GM12878 (cell line): ENCODE measurements at regions not wholly inside any gene's neighbourhood (a gene's known extent, or its start where the extent isn't known, plus 50 kb on each side); places are given as distances from the start of the nearest gene placed in this dataset.

Source experiments
- ATAC-seq: fragments of 200-7000 bp; cut with Tn5 transposase; 3 replicates; pipeline ENCODE4 v1.9.1; 2020; ENCODE audit warnings: mild to moderate bottlenecking, moderate library complexity
- BruUV-seq: library from RNA; stranded (reverse); fragments of 400-500 nt; replicated peaks from 2 replicates; lab custom pipeline; 2021; lab: Mats Ljungman, UMichigan
- CTCF ChIA-PET: fragments of 300-600 bp; sonication (Branson Sonifier 250); formaldehyde crosslinking; extraction: SDS; loops from one replicate; lab custom pipeline; 2021; ENCODE audit warnings: inconsistent platforms; lab: Yijun Ruan, JAX
- POLR2A ChIA-PET: fragments of 350-600 bp; formaldehyde crosslinking; extraction: SDS; loops from one replicate; lab custom pipeline; 2021; ENCODE audit warnings: inconsistent platforms; lab: Charles Lee
- RAD21 ChIA-PET: fragments of 300-600 bp; sonication (Branson Sonifier 250); formaldehyde crosslinking; loops from one replicate; lab custom pipeline; 2023; ENCODE audit warnings: antibody characterized with exemption; ENCODE audit not compliant: unreplicated experiment; lab: Charles Lee
- SMC1A ChIA-PET: fragments of 300-600 bp; sonication (Branson Sonifier 250); formaldehyde crosslinking; loops from one replicate; lab custom pipeline; 2023; ENCODE audit not compliant: unreplicated experiment, uncharacterized antibody; lab: Charles Lee
- DNase-seq: peaks from one replicate; pipeline ENCODE4 v3.0.0-alpha.2; 2011; ENCODE audit warnings: low read depth, low spot score
- FAIRE-seq: peaks from 3 replicates; lab custom pipeline; 2011; peaks lifted over from hg19 to GRCh38; lab: Jason Lieb, UNC
- H2AFZ ChIP-seq: 2 replicates; pipeline ENCODE4 v1.6.0; 2011; ENCODE audit warnings: low read depth, low read length, control low read depth; ENCODE audit not compliant: control insufficient read depth
- H3K27ac ChIP-seq: 2 replicates; pipeline ENCODE4 v1.5.1; 2011; ENCODE audit warnings: control low read depth; ENCODE audit not compliant: control insufficient read depth, insufficient read depth
- H3K27me3 ChIP-seq, 2 experiments: replicated peaks in 1 of 2; 2 replicates each; pipeline versions ENCODE4 v1.6.0 to v1.6.1; 2011; ENCODE audit warnings: low read length in 1 of 2; ENCODE audit not compliant: control insufficient read depth in 2 of 2, insufficient read depth in 2 of 2
- H3K36me3 ChIP-seq, 2 experiments: 2 replicates each; pipeline ENCODE4 v1.5.1; 2011; ENCODE audit warnings: low read length in 1 of 2; ENCODE audit not compliant: control insufficient read depth in 2 of 2, insufficient read depth in 2 of 2
- H3K4me1 ChIP-seq: 2 replicates; pipeline ENCODE4 v1.6.1; 2011; ENCODE audit warnings: mild to moderate bottlenecking, low read length, moderate library complexity, mixed read lengths; ENCODE audit not compliant: control insufficient read depth, insufficient read depth
- H3K4me2 ChIP-seq: 2 replicates; pipeline ENCODE4 v1.6.0; 2011; ENCODE audit warnings: control low read depth; ENCODE audit not compliant: control insufficient read depth, insufficient read depth
- H3K4me3 ChIP-seq: fragments of 200-600 bp; sonication (generic); 2 replicates; pipeline ENCODE4 v1.5.1; 2016
- H3K79me2 ChIP-seq: 2 replicates; pipeline ENCODE4 v1.6.0; 2011; ENCODE audit warnings: low read length; ENCODE audit not compliant: control insufficient read depth, insufficient read depth
- H3K9ac ChIP-seq: 2 replicates; pipeline ENCODE4 v1.8.0; 2011; ENCODE audit warnings: low read length, control low read depth, mixed read lengths; ENCODE audit not compliant: control insufficient read depth, insufficient read depth
- H3K9me3 ChIP-seq: replicated peaks from 3 replicates; pipeline ENCODE4 v1.5.1; 2011; ENCODE audit warnings: mild to moderate bottlenecking, low read length; ENCODE audit not compliant: control insufficient read depth, insufficient read depth
- H4K20me1 ChIP-seq: 2 replicates; pipeline ENCODE4 v1.6.0; 2011; ENCODE audit not compliant: control insufficient read depth, insufficient read depth
- RAD51 ChIP-seq: fragments of 450-650 bp; IDR thresholded peaks from 2 replicates; pipeline ENCODE4 v1.6.1; 2016; ENCODE audit warnings: moderate library complexity, mild to moderate bottlenecking, inconsistent platforms
- WGBS: methylation state at CpG from one replicate; pipeline ENCODE4 v1.1.6; 2016; ENCODE audit warnings: low lambda C conversion rate; ENCODE audit not compliant: insufficient replicate concordance, insufficient coverage; ENCODE audit errors: missing lambda C conversion rate; 5-methylcytosine and 5-hydroxymethylcytosine counted together
- in situ Hi-C: fragments of 300-500 bp; cut with MboI; formaldehyde crosslinking; loops from 9 replicates; pipeline ENCODE4 v1.14.3; 2018; ENCODE audit warnings: mixed read lengths
- intact Hi-C: fragments of 100-400 bp; cut with micrococcal nuclease; formaldehyde crosslinking; loops from one replicate; pipeline ENCODE4 v1.14.2; 2022; ENCODE audit not compliant: unreplicated experiment
- TF ChIP-seq, protein P1 (sequence below): fragments of 450-650 bp; IDR thresholded peaks from 2 replicates; pipeline ENCODE4 v1.6.1; 2017; ENCODE audit warnings: mild to moderate bottlenecking, moderate library complexity

DNA sequence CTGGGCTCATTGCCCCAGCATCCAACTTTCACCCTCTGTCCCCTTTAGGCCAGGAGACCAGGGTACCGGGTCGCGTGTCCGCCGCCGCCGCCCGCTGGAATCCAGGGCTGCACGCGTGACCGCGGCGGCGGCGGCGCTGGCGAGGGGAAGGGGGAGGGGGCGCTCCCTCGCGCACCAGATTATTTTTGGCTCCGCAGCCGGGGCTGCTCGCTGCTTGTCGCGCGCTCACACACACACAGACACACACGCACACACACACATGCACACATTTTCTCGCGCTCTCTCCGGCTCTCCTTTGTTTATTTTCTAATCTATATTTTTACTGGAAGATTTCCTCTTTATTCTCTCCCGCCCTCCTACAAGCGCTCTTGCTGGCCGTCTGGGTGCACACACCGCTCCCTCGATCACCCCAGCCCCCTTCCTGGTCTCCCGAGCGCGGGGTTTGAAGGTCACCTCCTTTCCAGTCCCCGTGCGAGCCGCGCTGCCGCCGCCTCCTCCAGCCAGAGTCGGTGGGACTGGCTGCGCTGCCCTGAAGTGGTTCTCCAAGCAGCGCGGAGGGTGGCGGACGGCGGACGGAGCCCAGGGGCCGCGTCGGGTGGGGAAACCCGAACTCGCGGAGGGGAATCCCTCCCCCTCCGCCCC lies 921.4 kb upstream of the EEF2KMT start:
- Histone ChIP-seq H3K36me3 (no peaks in the 10 kb centered on the region), H3K4me2 (no peak overlapping the region), H3K4me1 (no peaks in the 10 kb centered on the region), H4K20me1 (no peaks in the 10 kb centered on the region), H3K4me3 (no peak overlapping the region), H3K27me3 (no peaks in the 10 kb centered on the region), H3K9ac (no peak overlapping the region), H3K9me3 (no peaks in the 10 kb centered on the region; the same call in 2 of the 3 replicates), H3K79me2 (no peaks in the 10 kb centered on the region), H2AFZ (no peak overlapping the region), H3K27ac (no peak overlapping the region)
- FAIRE-seq (no peak), DNase-seq (no peak), ATAC-seq (no peak)
- POLR2A ChIA-PET: no interaction called here
- CTCF ChIA-PET: no interaction called here
- intact Hi-C loops (loop anchor here (10.0 kb wide), 1 partner anchor 626 kb away; no protein-coding TSS in a partner anchor), in situ Hi-C loops (no loop called here)
- SMC1A ChIA-PET: no interaction called here
- BruUV-seq: no TSS peak
- TF ChIP-seq, protein P1, sequence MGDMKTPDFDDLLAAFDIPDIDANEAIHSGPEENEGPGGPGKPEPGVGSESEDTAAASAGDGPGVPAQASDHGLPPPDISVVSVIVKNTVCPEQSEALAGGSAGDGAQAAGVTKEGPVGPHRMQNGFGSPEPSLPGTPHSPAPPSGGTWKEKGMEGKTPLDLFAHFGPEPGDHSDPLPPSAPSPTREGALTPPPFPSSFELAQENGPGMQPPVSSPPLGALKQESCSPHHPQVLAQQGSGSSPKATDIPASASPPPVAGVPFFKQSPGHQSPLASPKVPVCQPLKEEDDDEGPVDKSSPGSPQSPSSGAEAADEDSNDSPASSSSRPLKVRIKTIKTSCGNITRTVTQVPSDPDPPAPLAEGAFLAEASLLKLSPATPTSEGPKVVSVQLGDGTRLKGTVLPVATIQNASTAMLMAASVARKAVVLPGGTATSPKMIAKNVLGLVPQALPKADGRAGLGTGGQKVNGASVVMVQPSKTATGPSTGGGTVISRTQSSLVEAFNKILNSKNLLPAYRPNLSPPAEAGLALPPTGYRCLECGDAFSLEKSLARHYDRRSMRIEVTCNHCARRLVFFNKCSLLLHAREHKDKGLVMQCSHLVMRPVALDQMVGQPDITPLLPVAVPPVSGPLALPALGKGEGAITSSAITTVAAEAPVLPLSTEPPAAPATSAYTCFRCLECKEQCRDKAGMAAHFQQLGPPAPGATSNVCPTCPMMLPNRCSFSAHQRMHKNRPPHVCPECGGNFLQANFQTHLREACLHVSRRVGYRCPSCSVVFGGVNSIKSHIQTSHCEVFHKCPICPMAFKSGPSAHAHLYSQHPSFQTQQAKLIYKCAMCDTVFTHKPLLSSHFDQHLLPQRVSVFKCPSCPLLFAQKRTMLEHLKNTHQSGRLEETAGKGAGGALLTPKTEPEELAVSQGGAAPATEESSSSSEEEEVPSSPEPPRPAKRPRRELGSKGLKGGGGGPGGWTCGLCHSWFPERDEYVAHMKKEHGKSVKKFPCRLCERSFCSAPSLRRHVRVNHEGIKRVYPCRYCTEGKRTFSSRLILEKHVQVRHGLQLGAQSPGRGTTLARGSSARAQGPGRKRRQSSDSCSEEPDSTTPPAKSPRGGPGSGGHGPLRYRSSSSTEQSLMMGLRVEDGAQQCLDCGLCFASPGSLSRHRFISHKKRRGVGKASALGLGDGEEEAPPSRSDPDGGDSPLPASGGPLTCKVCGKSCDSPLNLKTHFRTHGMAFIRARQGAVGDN: no peak
- TF ChIP-seq RAD51: no peak
- RAD21 ChIA-PET: no interaction called here
- WGBS: 58% methylated on average over 56 of the region's 59 CpGs
